ENCODE measurements at regions not wholly inside any gene's neighbourhood (a gene's known extent, or its start where the extent isn't known, plus 50 kb on each side); places are given as distances from the start of the nearest gene placed in this dataset.

- no peak for TF ChIP-seq GATA2 (IDR thresholded peaks at IDR 0.05; ENCODE audit: low read depth, low read length)
- no peak for TF ChIP-seq GATA3 (IDR thresholded peaks at IDR 0.05; ENCODE audit: low read depth, low read length)
Measured at GRCh38 chr3:110886222-110886893, 185.3 kb upstream of the NECTIN3 start.

GRCh38 chr3:110887176-110887575 is 184.4 kb upstream of the NECTIN3 start:
- TF ChIP-seq GATA2 (IDR thresholded peaks at IDR 0.05; ENCODE audit: low read depth, low read length) (no peak), GATA3 (IDR thresholded peaks at IDR 0.05; ENCODE audit: low read depth, low read length) (no peak)

DNA sequence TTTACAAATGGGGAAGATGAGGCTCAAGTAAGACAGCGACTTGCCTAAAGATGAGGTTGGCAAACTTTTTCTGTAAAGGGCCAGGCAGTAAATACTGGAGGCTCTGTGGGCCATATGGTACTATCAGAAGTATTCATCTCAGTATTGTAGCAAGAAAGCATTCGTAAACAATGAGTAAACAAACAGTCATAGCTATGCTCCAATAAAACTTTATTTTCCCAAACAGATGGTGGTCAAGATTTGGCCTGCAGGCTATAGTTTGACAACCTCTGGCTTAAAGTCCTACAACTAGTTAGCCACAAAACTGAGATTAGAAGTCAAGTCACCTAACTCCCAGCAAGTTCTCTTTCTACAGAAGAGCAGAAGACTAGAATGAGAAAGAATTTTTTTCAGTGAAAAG is 177.0 kb upstream of the NECTIN3 start:
- TF ChIP-seq GATA2 (IDR thresholded peaks at IDR 0.05; ENCODE audit: low read depth, low read length), result no peak
- no peak for TF ChIP-seq GATA3 (IDR thresholded peaks at IDR 0.05; ENCODE audit: low read depth, low read length)

- TF ChIP-seq GATA2 (IDR thresholded peaks at IDR 0.05; ENCODE audit: low read depth, low read length), result no peak
Measured at GRCh38 chr3:110895054-110895453, 176.6 kb upstream of the NECTIN3 start.

- no peak for TF ChIP-seq GATA2 (IDR thresholded peaks at IDR 0.05; ENCODE audit: low read depth, low read length)
- TF ChIP-seq GATA3 (IDR thresholded peaks at IDR 0.05; ENCODE audit: low read depth, low read length), result no peak
Measured at GRCh38 chr3:110897046-110897445, 174.6 kb upstream of the NECTIN3 start.

GRCh38 chr3:110900576-110900975 is 171.0 kb upstream of the NECTIN3 start:
- TF ChIP-seq GATA2 (IDR thresholded peaks at IDR 0.05; ENCODE audit: low read depth, low read length) (no peak), GATA3 (IDR thresholded peaks at IDR 0.05; ENCODE audit: low read depth, low read length) (no peak)

DNA sequence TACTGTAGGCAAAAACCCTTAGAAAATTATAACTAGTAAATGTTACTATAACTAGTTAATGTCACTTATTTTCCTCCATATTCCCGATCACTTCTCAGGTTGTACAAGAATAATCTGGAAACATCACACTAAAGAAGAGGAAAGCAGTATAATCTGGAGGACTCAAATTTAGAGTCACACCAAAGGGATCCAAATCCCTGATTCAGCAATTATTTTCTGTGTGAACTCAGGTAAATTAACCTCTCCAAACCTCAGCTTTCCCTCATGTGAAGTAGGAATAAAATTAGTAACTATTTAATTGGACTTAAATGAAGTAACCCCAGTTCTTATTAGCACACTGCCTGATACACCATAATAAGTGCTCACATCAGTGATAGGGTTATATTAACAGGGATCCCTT is 170.1 kb upstream of the NECTIN3 start:
- TF ChIP-seq GATA3 (IDR thresholded peaks at IDR 0.05; ENCODE audit: low read depth, low read length) (no peak), GATA2 (IDR thresholded peaks at IDR 0.05; ENCODE audit: low read depth, low read length) (no peak)

DNA sequence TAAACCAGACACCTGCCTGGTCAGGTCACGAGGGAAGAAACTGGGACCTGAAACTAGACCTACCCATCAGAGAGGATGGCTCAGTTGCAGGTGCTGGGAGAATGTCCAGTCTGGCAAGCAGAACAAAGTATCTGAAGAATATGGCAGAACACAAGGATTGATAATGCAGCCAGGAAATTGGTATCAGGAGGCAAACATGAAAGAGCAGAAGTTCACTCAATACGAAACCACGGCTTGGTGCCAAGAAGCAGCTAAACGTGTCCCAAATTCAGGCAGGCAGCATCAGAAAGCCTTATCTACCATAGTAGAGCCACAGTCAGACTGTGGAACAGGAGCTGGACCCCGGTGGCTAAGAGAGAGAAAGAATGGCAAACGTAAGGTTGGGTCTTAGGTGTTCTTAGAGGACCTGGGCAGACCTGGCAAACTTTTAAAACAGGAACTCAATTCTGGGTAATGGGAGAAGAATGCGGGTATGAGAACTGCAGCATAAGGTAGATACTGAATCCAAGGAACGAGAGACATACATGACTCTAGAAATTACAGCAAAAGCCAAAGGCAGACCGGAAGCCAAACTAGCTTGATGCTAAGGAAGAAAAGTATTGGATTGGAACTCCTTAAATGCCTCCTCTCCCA is 169.0 kb upstream of the NECTIN3 start:
- no peak for TF ChIP-seq GATA2 (IDR thresholded peaks at IDR 0.05; ENCODE audit: low read depth, low read length)
- TF ChIP-seq GATA3 (IDR thresholded peaks at IDR 0.05; ENCODE audit: low read depth, low read length), result no peak

DNA sequence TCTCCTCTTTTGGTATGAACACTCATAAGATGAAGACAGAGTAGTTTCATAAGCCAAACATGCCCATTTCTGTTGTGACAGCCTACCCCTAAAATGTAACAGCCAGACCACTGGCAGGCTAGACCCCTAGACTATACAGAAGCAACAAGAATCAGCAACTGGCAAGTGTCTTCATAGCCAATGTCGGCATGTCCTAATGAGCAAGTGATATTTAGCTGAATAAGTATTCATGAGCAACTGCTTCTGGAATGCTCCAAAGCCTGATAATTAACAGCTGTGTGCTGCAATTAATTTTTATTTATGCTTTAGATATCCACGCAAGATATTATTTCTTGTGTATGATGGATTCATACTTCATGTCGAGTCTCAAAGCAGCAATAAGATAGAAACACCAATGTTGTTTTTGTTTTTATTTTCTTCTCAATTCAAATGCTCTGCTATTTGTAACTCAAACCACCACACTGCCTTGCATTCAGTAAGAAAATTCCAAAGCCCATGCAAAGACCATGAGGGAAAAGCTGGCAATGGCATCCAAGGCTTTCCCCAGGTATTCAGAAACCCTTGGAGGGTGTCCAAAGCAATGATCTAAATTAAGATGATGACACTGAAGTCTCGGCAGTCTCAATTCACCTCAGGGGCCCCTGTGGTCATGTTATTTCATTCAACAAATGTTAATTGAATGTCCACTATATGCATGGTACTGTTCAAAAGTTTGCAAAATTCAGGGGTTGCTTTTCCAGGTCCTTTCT is 167.7 kb upstream of the NECTIN3 start:
- TF ChIP-seq GATA2 (IDR thresholded peaks at IDR 0.05; ENCODE audit: low read depth, low read length), result no peak
- TF ChIP-seq GATA3 (IDR thresholded peaks at IDR 0.05; ENCODE audit: low read depth, low read length), result no peak

- TF ChIP-seq GATA2 (IDR thresholded peaks at IDR 0.05; ENCODE audit: low read depth, low read length) (no peak), GATA3 (IDR thresholded peaks at IDR 0.05; ENCODE audit: low read depth, low read length) (no peak)
Measured at GRCh38 chr3:110904520-110904890, 167.1 kb upstream of the NECTIN3 start.

- no peak for TF ChIP-seq GATA2 (IDR thresholded peaks at IDR 0.05; ENCODE audit: low read depth, low read length)
- no peak for TF ChIP-seq GATA3 (IDR thresholded peaks at IDR 0.05; ENCODE audit: low read depth, low read length)
Measured at GRCh38 chr3:110905121-110905520, 166.5 kb upstream of the NECTIN3 start.

DNA sequence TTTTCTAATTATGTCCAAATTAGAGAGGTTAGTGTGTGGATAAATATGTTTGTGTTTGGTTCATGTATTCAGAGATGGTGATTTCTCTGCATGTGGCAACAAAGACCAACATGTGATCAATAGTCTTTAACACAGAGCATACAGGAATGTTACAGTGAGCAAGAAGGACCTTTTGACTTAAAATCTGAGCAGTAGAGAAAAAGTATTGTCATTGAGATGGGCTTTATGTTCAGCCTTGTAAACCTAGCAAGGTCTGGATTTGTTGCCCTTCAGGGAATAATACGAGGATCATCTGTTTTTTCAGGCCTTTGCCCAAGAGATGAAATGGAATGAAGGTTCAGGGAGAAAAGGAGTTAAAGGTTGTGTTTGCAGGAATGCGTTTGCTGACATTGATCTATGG is 161.8 kb upstream of the NECTIN3 start:
- TF ChIP-seq GATA2 (IDR thresholded peaks at IDR 0.05; ENCODE audit: low read depth, low read length), result no peak
- no peak for TF ChIP-seq GATA3 (IDR thresholded peaks at IDR 0.05; ENCODE audit: low read depth, low read length)

- TF ChIP-seq GATA2 (IDR thresholded peaks at IDR 0.05; ENCODE audit: low read depth, low read length) (no peak), GATA3 (IDR thresholded peaks at IDR 0.05; ENCODE audit: low read depth, low read length) (no peak)
Measured at GRCh38 chr3:110910346-110910955, 161.2 kb upstream of the NECTIN3 start.

DNA sequence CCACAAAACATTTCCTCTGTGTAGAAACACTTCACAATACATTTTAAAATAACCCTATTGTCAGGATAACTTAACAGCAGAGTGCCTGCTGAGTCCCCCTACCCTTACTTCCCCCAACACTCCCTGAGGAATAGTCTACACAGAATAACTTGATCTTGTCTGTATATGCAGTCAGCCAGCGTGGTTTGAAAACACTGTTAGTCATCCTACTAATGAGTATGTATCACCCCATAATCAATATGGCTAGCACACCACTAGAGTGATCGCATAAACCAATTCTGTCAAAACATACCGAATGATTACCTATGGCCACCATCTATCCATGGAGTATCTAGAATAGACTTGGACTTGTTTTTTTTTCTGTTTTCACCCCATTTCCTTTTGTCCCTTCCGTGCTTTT is 152.7 kb upstream of the NECTIN3 start:
- TF ChIP-seq GATA2 (IDR thresholded peaks at IDR 0.05; ENCODE audit: low read depth, low read length), result no peak

GRCh38 chr3:110925798-110926197 is 145.8 kb upstream of the NECTIN3 start:
- no peak for TF ChIP-seq GATA3 (IDR thresholded peaks at IDR 0.05; ENCODE audit: low read depth, low read length)
- TF ChIP-seq GATA2 (IDR thresholded peaks at IDR 0.05; ENCODE audit: low read depth, low read length), result no peak

All from SH-SY5Y (cell line).